Fibroblast of lung (primary cell): ENCODE measurements at regions not wholly inside any gene's neighbourhood (a gene's known extent, or its start where the extent isn't known, plus 50 kb on each side); places are given as distances from the start of the nearest gene placed in this dataset.

Experiments
- DNase-seq, 2 donors: peaks; one replicate each; pipeline versions ENCODE4 v3.0.0 to v3.0.0-alpha.2; 2010; ENCODE audit warnings: low read depth in 2 of 2
- H2AFZ ChIP-seq: 2 replicates; pipeline ENCODE4 v1.5.1; 2012; ENCODE audit warnings: low read length, control low read depth, inconsistent platforms
- H3K27ac ChIP-seq: 2 replicates; pipeline ENCODE4 v1.5.1; 2011; ENCODE audit warnings: low read length, control low read depth; ENCODE audit not compliant: insufficient read depth
- H3K27me3 ChIP-seq: 2 replicates; pipeline ENCODE4 v1.5.1; 2011; ENCODE audit warnings: mild to moderate bottlenecking, low read length; ENCODE audit not compliant: control insufficient read depth, insufficient read depth
- H3K36me3 ChIP-seq: 2 replicates; pipeline ENCODE4 v1.5.1; 2011; ENCODE audit warnings: low read length; ENCODE audit not compliant: control insufficient read depth, insufficient read depth
- H3K4me1 ChIP-seq: 2 replicates; pipeline ENCODE4 v1.5.1; 2011; ENCODE audit warnings: low read length; ENCODE audit not compliant: control insufficient read depth, insufficient read depth; ENCODE audit errors: extremely low read depth
- H3K4me2 ChIP-seq: 2 replicates; pipeline ENCODE4 v1.5.1; 2011; ENCODE audit warnings: low read length, control low read depth; ENCODE audit not compliant: insufficient read depth; ENCODE audit errors: extremely low read depth
- H3K4me3 ChIP-seq, 4 experiments: fragments of 200-600 bp in 1 of 4; sonication (generic) in 1 of 4; replicated peaks in 1 of 4; 2 replicates each; pipeline ENCODE4 v1.5.1; 2011 to 2016; ENCODE audit warnings: low read length in 4 of 4, low read depth in 3 of 4, mild to moderate bottlenecking in 3 of 4, control low read depth in 2 of 4, inconsistent platforms in 1 of 4, mixed read lengths in 1 of 4; ENCODE audit not compliant: insufficient read depth in 1 of 4; ENCODE audit errors: control extremely low read depth in 1 of 4
- H3K79me2 ChIP-seq: 2 replicates; pipeline ENCODE4 v1.5.1; 2012; ENCODE audit warnings: mild to moderate bottlenecking, low read length, inconsistent platforms; ENCODE audit not compliant: control insufficient read depth, insufficient read depth
- H3K9ac ChIP-seq: 2 replicates; pipeline ENCODE4 v1.5.1; 2011; ENCODE audit warnings: mild to moderate bottlenecking, low read length, control low read depth; ENCODE audit not compliant: insufficient read depth
- H3K9me3 ChIP-seq: 2 replicates; pipeline ENCODE4 v1.5.1; 2012; ENCODE audit warnings: low read depth, low read length; ENCODE audit not compliant: control insufficient read depth, insufficient read depth
- H4K20me1 ChIP-seq: 2 replicates; pipeline ENCODE4 v1.5.1; 2011; ENCODE audit warnings: low read length; ENCODE audit not compliant: control insufficient read depth, insufficient read depth; ENCODE audit errors: extremely low read depth
- EZH2 ChIP-seq: IDR thresholded peaks from 2 replicates; pipeline ENCODE4 v1.5.1; 2012; ENCODE audit warnings: low read length, control low read depth, mild to moderate bottlenecking; ENCODE audit errors: missing control alignments
- TF ChIP-seq, protein P1 (sequence below), 2 donors: IDR thresholded peaks in 1 of 2; conservative IDR thresholded peaks in 1 of 2; 1 replicate in 1 of 2; 2 replicates in 1 of 2; pipeline ENCODE4 v1.5.1; 2011 to 2012; ENCODE audit warnings: low read length in 2 of 2, control low read depth in 1 of 2, inconsistent platforms in 1 of 2, low read depth in 1 of 2, mild to moderate bottlenecking in 1 of 2

DNA sequence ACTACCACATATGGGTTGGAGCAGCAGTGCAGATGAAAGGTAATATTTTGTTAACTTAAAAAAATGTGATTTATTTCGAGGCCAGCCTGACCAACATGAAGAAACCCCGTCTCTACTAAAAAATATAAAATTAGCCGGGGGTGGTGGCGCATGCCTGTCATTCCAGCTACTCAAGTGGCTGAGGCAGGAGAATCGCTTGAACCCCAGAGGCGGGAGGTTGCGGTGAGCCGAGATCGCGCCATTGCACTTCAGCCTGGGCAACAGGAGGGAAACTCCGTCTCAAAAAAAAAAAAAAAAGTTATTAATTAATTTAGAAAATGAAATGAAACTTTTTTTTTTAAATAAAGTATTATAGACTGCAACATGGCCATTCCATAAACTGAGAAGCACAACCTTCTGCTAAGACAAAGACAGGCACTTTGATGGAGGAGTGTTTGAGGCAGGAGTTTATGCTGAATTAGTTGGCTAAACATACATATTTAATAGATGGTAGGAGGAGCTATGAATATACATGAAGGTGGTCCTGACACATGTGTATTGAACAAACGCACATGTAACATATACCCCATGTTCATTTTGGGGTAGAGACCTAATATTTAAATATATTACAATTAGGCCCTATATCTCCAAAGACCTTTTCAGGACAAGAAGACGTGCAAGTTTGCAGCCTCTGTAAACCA lies 1485.3 kb upstream of the MIR17HG start:
- Histone ChIP-seq H3K9ac (no peak overlapping the region), H3K36me3 (no peaks in the 10 kb centered on the region), H3K27ac (no peak overlapping the region), H3K9me3 (no peaks in the 10 kb centered on the region), H3K27me3 (no peaks in the 10 kb centered on the region), H3K4me2 (no peak overlapping the region), H2AFZ (no peak overlapping the region), H3K79me2 (no peaks in the 10 kb centered on the region), H3K4me3 (no peak overlapping the region), H4K20me1 (no peaks in the 10 kb centered on the region), H3K4me1 (no peaks in the 10 kb centered on the region)
- TF ChIP-seq, protein P1, sequence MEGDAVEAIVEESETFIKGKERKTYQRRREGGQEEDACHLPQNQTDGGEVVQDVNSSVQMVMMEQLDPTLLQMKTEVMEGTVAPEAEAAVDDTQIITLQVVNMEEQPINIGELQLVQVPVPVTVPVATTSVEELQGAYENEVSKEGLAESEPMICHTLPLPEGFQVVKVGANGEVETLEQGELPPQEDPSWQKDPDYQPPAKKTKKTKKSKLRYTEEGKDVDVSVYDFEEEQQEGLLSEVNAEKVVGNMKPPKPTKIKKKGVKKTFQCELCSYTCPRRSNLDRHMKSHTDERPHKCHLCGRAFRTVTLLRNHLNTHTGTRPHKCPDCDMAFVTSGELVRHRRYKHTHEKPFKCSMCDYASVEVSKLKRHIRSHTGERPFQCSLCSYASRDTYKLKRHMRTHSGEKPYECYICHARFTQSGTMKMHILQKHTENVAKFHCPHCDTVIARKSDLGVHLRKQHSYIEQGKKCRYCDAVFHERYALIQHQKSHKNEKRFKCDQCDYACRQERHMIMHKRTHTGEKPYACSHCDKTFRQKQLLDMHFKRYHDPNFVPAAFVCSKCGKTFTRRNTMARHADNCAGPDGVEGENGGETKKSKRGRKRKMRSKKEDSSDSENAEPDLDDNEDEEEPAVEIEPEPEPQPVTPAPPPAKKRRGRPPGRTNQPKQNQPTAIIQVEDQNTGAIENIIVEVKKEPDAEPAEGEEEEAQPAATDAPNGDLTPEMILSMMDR (conservative IDR thresholded peaks at IDR 0.05 in 1 of 2, IDR thresholded peaks at IDR 0.05 in 1 of 2; ENCODE audit: low read depth in 1 of 2, low read length in 2 of 2): no peak
- no peak for DNase-seq

GRCh38 chr13:89862691-89863036 lies 1484.8 kb upstream of the MIR17HG start:
- TF ChIP-seq, protein P1 (conservative IDR thresholded peaks at IDR 0.05 in 1 of 2, IDR thresholded peaks at IDR 0.05 in 1 of 2; ENCODE audit: low read depth in 1 of 2, low read length in 2 of 2): no peak
- TF ChIP-seq EZH2: no peak
- H3K27me3 ChIP-seq: no peaks in the 10 kb centered on the region
- H4K20me1 ChIP-seq: no peaks in the 10 kb centered on the region
- H3K4me1 ChIP-seq: no peaks in the 10 kb centered on the region
- no peaks in the 10 kb centered on the region for H3K9me3 ChIP-seq
- H3K4me2 ChIP-seq: no peak overlapping the region
- H2AFZ ChIP-seq: no peak overlapping the region
- no peaks in the 10 kb centered on the region for H3K36me3 ChIP-seq
- DNase-seq: peak in 1 of 2 donors; percentile 3
- H3K27ac ChIP-seq: no peak overlapping the region
- no peaks in the 10 kb centered on the region for H3K79me2 ChIP-seq
- no peak overlapping the region for H3K9ac ChIP-seq
- H3K4me3 ChIP-seq: no peak overlapping the region

DNA sequence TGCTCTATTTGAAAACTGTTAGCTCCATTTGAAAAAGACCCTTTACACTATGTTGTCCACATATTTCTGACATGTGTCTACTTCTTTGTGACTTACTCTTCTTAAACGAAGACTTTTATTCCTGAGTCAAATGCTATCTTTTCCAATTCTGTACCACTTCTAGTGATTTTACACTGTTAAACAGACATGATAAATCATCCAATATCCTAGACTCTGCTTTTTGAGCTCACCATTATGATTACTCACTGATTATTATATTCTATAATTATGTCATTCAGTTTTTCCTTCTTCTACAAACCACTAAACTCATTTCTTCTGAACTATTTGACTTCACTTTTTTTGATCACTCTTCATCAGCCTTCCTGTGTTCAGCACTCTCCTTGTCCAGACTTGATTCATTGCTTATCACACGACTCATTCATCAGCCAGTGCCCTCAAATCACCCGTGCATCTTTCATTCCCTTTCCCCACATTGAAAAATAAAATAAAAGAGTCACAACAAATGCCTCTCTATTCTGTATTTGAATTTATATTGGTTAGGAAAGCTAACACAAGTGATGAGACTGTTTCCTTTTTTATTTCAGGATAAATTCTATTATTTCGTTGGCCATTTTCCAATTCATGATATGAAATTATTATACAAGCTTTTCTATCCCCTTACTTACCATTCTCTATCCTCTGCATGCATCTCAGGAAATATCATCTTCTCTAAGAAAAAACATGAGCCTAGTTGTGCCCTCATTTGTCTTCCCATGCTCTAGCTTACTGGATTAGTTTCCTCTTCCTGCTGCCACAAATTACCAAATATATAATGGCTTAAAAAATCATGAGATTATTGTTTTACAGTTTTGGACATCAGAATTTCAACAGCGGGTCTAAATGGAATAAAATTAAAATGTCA lies 1482.1 kb upstream of the MIR17HG start:
- H3K9me3 ChIP-seq: no peaks in the 10 kb centered on the region
- no peak for DNase-seq
- no peaks in the 10 kb centered on the region for H3K27me3 ChIP-seq
- H3K36me3 ChIP-seq: no peaks in the 10 kb centered on the region
- no peak overlapping the region for H3K27ac ChIP-seq
- no peaks in the 10 kb centered on the region for H4K20me1 ChIP-seq
- no peak overlapping the region for H3K4me3 ChIP-seq
- no peak overlapping the region for H3K4me2 ChIP-seq
- no peak overlapping the region for H2AFZ ChIP-seq
- TF ChIP-seq EZH2: no peak
- TF ChIP-seq, protein P1 (conservative IDR thresholded peaks at IDR 0.05 in 1 of 2, IDR thresholded peaks at IDR 0.05 in 1 of 2; ENCODE audit: low read depth in 1 of 2, low read length in 2 of 2): no peak
- no peaks in the 10 kb centered on the region for H3K79me2 ChIP-seq
- no peaks in the 10 kb centered on the region for H3K4me1 ChIP-seq
- no peak overlapping the region for H3K9ac ChIP-seq
